HUES6 (cell line): ENCODE measurements at regions not wholly inside any gene's neighbourhood (a gene's known extent, or its start where the extent isn't known, plus 50 kb on each side); places are given as distances from the start of the nearest gene placed in this dataset.
A peak's percentile ranks its signal among the peaks of the same experiment; 100 is the strongest.

Experiments used
- H3K27ac ChIP-seq: 2 replicates; pipeline ENCODE4 v1.7.0; 2013; ENCODE audit warnings: low read depth, mild to moderate bottlenecking, low read length, inconsistent platforms
- H3K27me3 ChIP-seq: 2 replicates; pipeline ENCODE4 v1.6.1; 2013; ENCODE audit warnings: low read length; ENCODE audit not compliant: control insufficient read depth, insufficient read depth
- H3K36me3 ChIP-seq: 2 replicates; pipeline ENCODE4 v1.6.1; 2013; ENCODE audit warnings: low read length; ENCODE audit not compliant: control insufficient read depth, insufficient read depth
- H3K4me1 ChIP-seq: 2 replicates; pipeline ENCODE4 v1.6.1; 2013; ENCODE audit warnings: low read length; ENCODE audit not compliant: control insufficient read depth, insufficient read depth
- H3K4me3 ChIP-seq: 2 replicates; pipeline ENCODE4 v1.5.1; 2013; ENCODE audit warnings: low read depth, low read length
- H3K9ac ChIP-seq: one replicate; pipeline ENCODE4 v1.6.1; 2013; ENCODE audit warnings: mild to moderate bottlenecking, low read length
- H3K9me3 ChIP-seq: 2 replicates; pipeline ENCODE4 v1.6.1; 2013; ENCODE audit warnings: low read depth, low read length; ENCODE audit not compliant: control insufficient read depth, insufficient read depth

GRCh38 chr2:59490192-59490591 is 1063.3 kb downstream of the BCL11A start:
- H3K4me3 ChIP-seq: no peak overlapping the region
- no peaks in the 10 kb centered on the region for H3K27me3 ChIP-seq
- no peak overlapping the region for H3K9ac ChIP-seq
- H3K9me3 ChIP-seq: no peaks in the 10 kb centered on the region; the same call in 1 of the 2 replicates
- no peaks in the 10 kb centered on the region for H3K4me1 ChIP-seq
- H3K27ac ChIP-seq: no peak overlapping the region
- H3K36me3 ChIP-seq: no peaks in the 10 kb centered on the region

GRCh38 chr2:59484673-59485072 is 1068.8 kb downstream of the BCL11A start:
- no peaks in the 10 kb centered on the region for H3K4me1 ChIP-seq
- H3K9ac ChIP-seq: no peak overlapping the region
- no peaks in the 10 kb centered on the region for H3K36me3 ChIP-seq
- no peaks in the 10 kb centered on the region for H3K9me3 ChIP-seq
- no peaks in the 10 kb centered on the region for H3K27me3 ChIP-seq
- H3K27ac ChIP-seq: no peak overlapping the region
- no peak overlapping the region for H3K4me3 ChIP-seq

- Histone ChIP-seq H3K27me3 (no peaks in the 10 kb centered on the region), H3K9me3 (no peaks in the 10 kb centered on the region), H3K9ac (no peak overlapping the region), H3K36me3 (no peaks in the 10 kb centered on the region), H3K4me3 (no peak overlapping the region), H3K27ac (0 out of 2 replicates have a peak overlapping the region, but pooled peaks have one; percentile 48), H3K4me1 (peaks cover 14% of the 10 kb centered on the region)
Measured at GRCh38 chr2:59463426-59463825, 1090.0 kb downstream of the BCL11A start.

GRCh38 chr2:59462422-59463197 is 1090.8 kb downstream of the BCL11A start:
- H3K9ac ChIP-seq: no peak overlapping the region
- H3K36me3 ChIP-seq: no peaks in the 10 kb centered on the region
- peaks cover 14% of the 10 kb centered on the region for H3K4me1 ChIP-seq
- no peaks in the 10 kb centered on the region for H3K27me3 ChIP-seq
- H3K9me3 ChIP-seq: no peaks in the 10 kb centered on the region
- no peak overlapping the region for H3K4me3 ChIP-seq
- no peak overlapping the region for H3K27ac ChIP-seq

GRCh38 chr2:59461127-59461526 is 1092.3 kb downstream of the BCL11A start:
- Histone ChIP-seq H3K36me3 (no peaks in the 10 kb centered on the region), H3K9me3 (no peaks in the 10 kb centered on the region), H3K27me3 (no peaks in the 10 kb centered on the region), H3K4me3 (no peak overlapping the region), H3K27ac (no peak overlapping the region), H3K4me1 (peaks cover 14% of the 10 kb centered on the region), H3K9ac (no peak overlapping the region)

GRCh38 chr2:59458800-59459199 is 1094.7 kb downstream of the BCL11A start:
- no peak overlapping the region for H3K27ac ChIP-seq
- no peaks in the 10 kb centered on the region for H3K9me3 ChIP-seq
- no peak overlapping the region for H3K9ac ChIP-seq
- no peak overlapping the region for H3K4me3 ChIP-seq
- H3K36me3 ChIP-seq: no peaks in the 10 kb centered on the region
- peaks cover 14% of the 10 kb centered on the region for H3K4me1 ChIP-seq
- H3K27me3 ChIP-seq: no peaks in the 10 kb centered on the region

- H3K4me1 ChIP-seq: peaks cover 5% of the 10 kb centered on the region; the same call in 1 of the 2 replicates
- H3K36me3 ChIP-seq: no peaks in the 10 kb centered on the region
- H3K9ac ChIP-seq: no peak overlapping the region
- H3K27me3 ChIP-seq: no peaks in the 10 kb centered on the region
- no peaks in the 10 kb centered on the region for H3K9me3 ChIP-seq
- no peak overlapping the region for H3K27ac ChIP-seq
- H3K4me3 ChIP-seq: no peak overlapping the region
Measured at GRCh38 chr2:59456285-59456684, 1097.2 kb downstream of the BCL11A start.

GRCh38 chr2:59449274-59449673 is 1104.2 kb downstream of the BCL11A start:
- no peaks in the 10 kb centered on the region for H3K4me1 ChIP-seq
- H3K9ac ChIP-seq: no peak overlapping the region
- no peaks in the 10 kb centered on the region for H3K9me3 ChIP-seq
- no peak overlapping the region for H3K27ac ChIP-seq
- no peaks in the 10 kb centered on the region for H3K27me3 ChIP-seq
- no peaks in the 10 kb centered on the region for H3K36me3 ChIP-seq
- no peak overlapping the region for H3K4me3 ChIP-seq

- H3K4me3 ChIP-seq: no peak overlapping the region
- no peaks in the 10 kb centered on the region for H3K9me3 ChIP-seq
- no peaks in the 10 kb centered on the region for H3K4me1 ChIP-seq
- no peaks in the 10 kb centered on the region for H3K27me3 ChIP-seq
- H3K27ac ChIP-seq: no peak overlapping the region
- H3K9ac ChIP-seq: no peak overlapping the region
- no peaks in the 10 kb centered on the region for H3K36me3 ChIP-seq
Measured at GRCh38 chr2:59440491-59440890, 1113.0 kb downstream of the BCL11A start.

- no peak overlapping the region for H3K4me3 ChIP-seq
- no peak overlapping the region for H3K9ac ChIP-seq
- H3K36me3 ChIP-seq: no peaks in the 10 kb centered on the region
- H3K9me3 ChIP-seq: peaks cover 8% of the 10 kb centered on the region
- H3K27me3 ChIP-seq: no peaks in the 10 kb centered on the region
- no peaks in the 10 kb centered on the region for H3K4me1 ChIP-seq
- H3K27ac ChIP-seq: no peak overlapping the region
Measured at GRCh38 chr2:59435635-59436034, 1117.8 kb downstream of the BCL11A start.

- Histone ChIP-seq H3K9me3 (peaks cover 11% of the 10 kb centered on the region), H3K4me1 (peaks cover 7% of the 10 kb centered on the region; the same call in 1 of the 2 replicates), H3K27me3 (no peaks in the 10 kb centered on the region), H3K27ac (no peak overlapping the region), H3K9ac (no peak overlapping the region), H3K36me3 (no peaks in the 10 kb centered on the region), H3K4me3 (no peak overlapping the region)
Measured at GRCh38 chr2:59428940-59429339, 1124.5 kb downstream of the BCL11A start.
